CD4-positive, alpha-beta T cell treated with Interferon alpha-2 for 1 hour (primary cell): ENCODE measurements at regions not wholly inside any gene's neighbourhood (a gene's known extent, or its start where the extent isn't known, plus 50 kb on each side); places are given as distances from the start of the nearest gene placed in this dataset.
"Not testable (repeated sequence)": the region's sequence is repeated elsewhere in the genome, so short reads cannot be mapped to it uniquely, and the experiment has no call there.

Experiments used
- DNase-seq, 2 donors: peaks; one replicate each; pipeline ENCODE4 v3.0.0-alpha.2; 2020 to 2022

DNA sequence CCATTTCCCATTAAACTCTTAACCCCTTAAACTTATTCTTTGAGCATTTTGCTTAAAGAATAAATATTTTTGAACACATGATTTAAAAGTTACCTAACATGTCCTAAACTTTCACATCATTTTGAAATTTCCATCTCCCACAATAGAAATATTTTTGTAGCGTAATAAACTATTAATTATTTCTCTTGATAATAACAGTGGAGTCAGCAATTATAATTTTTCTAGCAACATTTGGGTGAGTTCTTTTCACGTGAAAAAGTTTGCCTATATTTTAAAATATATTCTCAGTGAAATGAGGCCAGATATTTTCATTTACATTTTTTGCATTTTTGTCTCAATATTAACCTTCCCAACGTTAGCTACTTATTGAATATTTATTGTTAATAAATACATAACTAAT, 320.4 kb upstream of the CRIM1 start:
- no peak for DNase-seq

DNA sequence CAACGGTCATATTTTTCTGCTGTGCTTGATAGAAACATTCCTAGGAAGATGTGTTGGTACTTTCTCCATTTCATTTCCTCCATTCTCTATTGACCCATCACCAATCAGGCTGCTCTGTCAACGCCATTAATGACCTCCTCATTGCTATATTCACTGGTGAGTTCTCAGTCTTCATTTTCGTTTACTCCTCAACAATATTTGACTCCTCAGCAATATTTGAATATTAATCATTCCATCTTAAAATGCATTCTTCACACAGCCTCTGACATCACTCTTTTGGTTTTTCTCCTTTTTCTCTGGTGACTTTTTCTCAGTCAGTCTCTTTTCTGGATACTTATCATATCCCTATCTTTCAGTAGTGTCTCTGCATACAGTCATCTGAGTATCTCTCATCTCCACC, 323.5 kb upstream of the CRIM1 start:
- no peak for DNase-seq

DNA sequence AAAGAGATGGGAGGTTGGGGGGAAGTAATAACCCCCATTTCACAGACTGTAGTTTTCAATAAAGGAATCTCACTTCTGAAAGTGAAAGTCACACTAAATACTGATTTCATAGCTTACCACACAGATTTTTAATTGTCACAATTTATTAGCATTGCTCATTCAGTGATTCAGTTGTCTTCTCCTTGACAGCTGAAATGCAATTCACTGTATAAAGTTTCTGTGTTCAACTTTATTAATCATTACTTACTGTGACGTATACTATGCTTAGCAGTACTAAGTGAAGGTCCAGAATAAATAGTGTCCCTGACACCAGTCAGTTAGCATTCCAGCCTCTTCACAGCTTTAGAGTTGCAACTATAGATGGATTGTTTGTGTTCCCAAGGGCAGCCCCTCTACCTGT, 324.1 kb upstream of the CRIM1 start:
- no peak for DNase-seq

DNA sequence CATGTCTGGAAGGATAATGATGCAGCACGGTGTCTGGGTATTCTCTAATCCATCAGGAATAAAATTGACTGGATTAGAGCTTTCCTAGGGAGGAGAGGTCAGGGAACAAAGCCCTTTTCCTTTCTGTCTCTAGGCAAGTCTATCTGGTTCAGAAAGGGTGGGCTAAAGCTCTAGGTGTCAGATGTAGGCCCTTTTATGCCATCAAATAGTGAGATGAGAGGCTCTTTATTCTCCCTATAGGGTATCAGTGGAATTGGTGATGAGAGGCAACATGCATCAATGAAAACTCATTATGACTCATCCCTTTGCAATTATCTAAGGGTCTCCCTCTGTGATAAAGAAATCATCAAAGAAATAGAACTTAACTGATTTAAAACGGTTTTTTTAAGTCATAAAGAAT, 328.0 kb upstream of the CRIM1 start:
- no peak for DNase-seq

DNA sequence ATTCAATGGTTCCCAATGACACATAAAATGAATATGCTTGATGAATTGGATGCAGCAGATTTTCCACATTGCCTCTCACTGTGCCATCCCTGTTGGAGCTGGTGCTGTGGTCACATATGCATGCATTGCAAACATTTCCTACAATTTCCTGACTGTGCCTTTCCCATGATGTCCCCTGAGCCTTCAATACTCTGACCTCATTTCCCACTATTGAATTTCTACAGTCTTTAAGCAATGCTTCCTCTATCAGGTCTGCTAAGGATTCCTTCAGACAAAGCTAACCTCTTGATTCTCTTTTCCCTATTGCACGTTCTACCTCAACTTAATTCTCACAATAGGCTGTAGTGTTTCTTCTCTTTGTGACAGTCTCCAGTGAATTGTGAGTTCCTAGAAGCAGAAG, 342.5 kb upstream of the CRIM1 start:
- no peak for DNase-seq

DNA sequence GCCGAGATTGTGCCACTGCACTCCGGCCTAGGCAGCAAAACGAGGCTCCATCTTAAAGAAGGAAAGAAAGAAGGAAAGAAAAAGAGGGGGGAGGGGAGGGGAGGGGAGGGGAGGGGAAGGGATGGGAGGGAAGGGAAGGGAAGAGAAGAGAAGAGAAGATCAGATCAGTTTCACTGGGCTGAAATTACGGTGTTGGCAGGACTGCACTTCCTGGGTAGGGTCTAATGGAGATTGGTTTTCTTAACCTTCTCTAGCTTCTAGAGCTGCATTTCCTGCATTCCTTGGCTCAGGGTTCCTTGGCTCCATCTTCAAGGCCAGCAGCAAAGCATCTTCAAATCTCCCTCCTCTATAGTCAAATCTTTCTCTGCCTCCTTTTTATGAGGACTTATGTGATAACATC, 349.1 kb upstream of the CRIM1 start:
- no peak for DNase-seq

DNA sequence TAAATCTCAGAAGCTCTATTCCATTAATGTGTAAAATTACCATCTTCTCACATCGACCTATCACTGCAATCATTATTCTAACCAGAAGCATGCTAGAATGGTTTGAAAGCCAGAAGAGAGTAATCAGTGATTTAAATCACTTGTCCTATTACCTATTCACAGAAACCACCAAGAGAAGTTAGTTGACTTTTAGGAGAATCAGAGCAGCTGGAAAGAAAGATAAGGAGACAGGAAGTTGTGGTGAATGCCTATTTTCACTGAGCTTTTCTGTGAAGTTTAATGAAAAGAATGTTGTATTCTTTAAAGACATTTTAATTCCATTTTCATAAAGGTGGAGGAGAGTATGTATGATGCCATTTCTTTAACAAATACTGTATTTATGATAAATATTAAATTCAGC, 352.6 kb upstream of the CRIM1 start:
- DNase-seq = no peak

DNA sequence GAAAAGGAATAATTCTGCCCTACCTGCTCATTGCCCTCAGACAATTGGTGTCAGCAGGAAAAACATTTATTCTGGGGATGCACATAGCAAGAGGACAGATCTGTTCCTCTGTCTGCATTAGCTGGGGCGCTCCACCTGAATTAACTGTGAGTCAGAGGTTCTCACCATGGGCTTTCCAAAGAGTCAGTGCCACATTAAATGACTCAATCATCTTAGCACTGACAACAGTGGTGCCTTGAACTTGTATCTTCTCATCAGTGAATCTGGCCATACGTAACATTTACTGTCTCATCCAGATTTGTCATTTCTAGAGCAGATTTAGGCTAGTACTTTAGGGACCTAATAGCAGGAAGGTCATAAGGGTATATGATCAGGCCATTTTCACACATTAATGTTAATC, 358.1 kb upstream of the CRIM1 start:
- DNase-seq = no peak

DNA sequence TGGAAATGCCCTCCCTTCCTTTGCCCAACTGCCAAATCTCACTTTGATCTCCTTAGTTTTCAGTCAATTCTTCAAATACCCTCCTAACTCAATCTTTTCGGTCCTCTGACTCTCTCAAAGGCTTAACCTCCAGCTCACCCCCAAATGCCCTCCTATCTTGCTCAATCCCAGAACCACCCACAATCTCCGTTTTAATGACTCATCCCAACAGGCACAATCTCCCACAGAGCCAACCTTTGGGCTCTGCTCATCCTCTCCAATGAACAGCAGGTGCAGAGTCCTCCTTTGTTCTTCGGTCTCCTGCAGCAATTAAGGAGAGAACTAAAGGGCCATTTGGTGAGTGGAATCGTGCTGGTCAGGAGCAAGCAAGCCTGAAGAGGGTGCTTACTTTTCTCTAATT, 366.1 kb upstream of the CRIM1 start:
- DNase-seq = no peak

DNA sequence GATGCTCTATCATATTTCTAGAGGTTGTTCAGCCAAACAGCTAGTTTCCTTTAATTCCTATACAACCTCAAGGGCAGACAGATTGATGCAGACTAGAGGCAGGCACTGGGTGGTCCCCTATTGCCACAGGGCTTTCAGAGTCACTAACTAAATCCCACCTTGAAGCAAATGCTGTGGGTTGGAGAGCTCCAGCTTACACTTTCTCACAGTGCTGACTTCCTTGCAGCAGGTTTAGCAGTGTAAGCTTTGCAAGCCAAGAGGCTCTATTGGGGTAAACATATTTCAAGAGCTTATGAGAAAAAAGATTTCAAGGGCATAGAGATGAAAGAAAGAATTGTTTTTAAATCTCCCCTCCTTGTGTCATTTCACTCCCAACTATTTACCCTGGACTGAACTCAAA, 366.5 kb upstream of the CRIM1 start:
- no peak for DNase-seq

DNA sequence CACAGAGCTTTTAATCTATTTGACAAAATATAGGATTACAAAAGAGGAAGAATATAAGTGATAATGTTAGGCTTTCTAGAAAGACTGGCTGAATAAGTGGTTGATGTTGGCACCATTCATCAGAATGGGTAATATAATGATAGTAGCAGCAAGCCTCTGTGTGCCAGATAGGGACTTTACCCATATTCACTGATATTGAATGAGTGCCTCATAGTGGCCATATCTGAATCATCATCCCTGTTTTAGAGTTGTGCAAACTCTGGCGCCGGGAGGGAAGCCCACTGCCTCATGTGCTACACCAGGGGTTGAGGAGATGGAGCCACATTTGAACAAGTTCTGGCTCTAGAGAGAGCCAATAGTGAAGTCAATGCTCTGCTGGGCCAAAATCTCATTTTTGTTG, 368.7 kb upstream of the CRIM1 start:
- DNase-seq = no peak

DNA sequence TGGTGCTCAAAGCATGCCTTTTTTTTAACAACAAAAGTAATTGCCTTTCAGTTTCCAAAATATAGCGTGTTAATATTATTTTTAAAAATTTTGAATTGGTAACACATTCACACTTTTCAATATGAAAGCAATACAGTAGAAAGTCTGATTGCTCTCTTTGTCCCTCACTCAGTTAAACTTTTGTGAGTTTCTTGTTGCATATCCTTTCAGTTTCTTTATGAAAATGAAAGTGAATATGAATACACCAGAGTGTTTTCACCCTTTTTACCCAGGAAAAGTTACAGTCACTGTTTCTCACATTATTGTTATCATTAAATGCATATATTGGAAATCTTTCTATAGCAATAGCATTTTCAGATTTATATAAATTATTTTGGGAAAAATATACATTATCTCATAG, 377.4 kb upstream of the CRIM1 start:
- peak in 1 of 2 donors; percentile 25 for DNase-seq

DNA sequence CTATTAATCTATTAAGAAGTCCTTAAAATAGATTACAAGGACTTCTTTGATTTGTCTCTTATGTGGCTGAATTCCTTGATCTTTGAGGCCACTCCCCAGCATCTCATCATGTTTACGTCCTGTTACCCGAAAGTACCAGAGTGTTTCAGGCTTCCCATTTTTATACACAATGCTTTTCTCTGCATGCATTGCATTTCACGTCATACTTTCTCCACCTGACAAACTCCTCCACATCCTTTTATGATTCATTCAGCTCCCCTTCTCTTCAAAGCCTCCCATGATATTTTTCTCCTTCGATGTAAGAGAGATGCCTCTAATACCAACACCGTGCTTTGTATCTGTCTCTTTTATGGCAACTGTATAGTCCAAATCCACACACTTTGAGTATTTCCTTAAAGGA, 379.0 kb upstream of the CRIM1 start:
- DNase-seq = no peak

DNA sequence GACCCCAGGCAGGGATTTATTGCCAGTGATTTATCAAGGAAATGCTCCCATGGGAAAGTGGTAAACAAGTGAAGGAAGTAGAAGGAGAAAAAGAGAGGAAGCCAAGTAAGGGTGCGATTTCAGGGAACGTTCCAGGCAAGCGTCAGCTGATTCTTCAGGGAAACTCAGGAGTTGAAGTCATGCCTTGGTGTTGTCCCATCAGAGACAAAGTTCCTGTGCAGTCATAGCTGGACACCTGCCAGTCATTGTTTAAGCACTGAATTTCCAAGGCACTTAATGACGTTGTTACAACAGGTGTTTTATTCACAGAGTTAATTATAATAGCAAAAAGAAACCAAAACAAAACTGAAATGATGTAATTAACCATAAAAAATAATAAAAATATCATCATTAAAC, 381.8 kb upstream of the CRIM1 start:
- no peak for DNase-seq

DNA sequence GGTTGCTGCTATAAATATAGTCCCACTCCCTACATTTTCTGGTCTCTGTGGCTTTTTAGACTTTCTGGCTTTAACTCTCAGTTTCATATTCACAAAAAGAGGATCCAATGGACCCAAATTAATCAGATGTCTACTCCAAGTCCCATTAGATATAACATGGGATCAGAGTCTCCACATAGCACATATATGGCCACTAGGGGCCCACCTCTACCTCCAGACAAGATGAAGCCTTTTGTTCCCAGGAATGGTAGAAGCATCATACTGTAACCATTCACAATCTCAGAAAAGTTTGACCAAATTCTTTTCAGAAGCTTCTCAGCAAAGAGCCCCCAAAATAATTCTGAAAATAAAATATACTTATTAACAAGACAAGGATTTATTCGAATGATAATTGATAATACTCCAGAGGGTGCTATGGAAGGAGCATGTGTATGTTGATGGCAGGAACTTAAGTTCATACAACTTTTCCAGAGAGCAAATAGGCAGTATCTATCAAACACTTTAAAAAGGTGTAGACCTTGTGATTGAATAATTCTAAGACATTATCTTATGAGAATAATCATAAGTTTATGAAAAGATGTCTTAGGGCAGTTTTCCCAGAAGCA, 382.3 kb upstream of the CRIM1 start:
- DNase-seq = peak in 1 of 2 donors; percentile 39

DNA sequence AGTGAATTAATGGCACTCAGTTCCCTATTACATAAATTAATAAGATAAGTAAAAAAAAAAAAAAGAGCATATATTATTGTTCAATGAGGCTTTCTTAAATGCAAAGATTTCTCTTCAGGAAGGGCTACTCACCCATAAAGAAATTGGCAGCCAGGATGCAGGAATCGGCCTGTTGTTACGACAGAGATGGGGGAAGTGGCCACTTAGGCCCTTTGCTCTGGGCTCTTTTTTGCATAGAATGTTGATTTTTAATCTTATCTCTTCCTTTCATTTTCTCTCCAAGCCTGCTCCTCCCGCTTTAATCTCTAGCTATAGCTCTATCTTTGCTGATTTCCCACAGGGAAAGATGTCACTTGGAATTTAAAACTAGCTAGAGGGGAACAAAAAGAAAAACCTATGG, 391.8 kb upstream of the CRIM1 start:
- no peak for DNase-seq

DNA sequence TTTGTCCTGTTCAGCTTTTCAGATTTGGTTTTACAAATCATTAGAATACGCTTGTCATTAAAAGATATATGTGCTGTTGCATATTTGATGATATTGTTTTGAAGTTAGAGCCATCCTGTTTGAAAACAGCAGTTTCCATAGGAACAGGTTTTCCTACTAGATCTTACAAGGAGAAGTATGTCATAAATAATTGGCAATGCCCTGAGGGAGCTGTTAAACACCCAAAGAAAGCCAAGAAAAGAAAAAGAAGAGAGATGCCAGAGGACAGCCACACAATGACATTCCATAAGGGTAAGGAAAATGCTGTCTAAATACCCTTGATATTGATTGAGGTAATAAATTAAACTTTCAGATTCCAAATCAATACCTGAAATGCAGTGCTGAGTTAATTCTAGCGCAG, 392.2 kb upstream of the CRIM1 start:
- no peak for DNase-seq

DNA sequence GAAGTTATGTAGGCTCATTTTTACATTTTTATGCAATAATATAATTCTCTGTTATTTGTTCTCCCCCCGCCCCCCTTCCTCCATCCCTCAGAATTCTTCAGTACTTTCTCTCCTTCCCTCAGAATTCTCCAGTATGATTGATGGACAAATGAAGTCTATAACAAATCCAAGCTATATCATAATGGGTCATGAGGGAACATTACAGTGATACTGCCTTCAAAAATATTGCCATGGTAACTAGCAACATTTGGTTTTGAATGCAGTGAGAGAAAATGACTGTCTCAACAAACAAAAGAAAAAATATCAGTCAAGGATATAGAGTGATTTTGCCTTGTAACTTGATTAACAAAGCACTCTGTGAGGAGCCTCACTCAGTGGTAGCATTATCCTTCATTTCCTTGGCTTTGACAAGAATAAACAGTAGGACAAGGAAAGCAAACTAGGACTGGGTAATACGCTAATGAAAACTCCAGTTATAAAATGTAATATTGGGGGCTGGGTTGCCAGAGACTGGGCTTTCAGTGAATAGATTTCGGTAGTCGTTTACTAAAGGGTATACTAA, 392.9 kb upstream of the CRIM1 start:
- no peak for DNase-seq

DNA sequence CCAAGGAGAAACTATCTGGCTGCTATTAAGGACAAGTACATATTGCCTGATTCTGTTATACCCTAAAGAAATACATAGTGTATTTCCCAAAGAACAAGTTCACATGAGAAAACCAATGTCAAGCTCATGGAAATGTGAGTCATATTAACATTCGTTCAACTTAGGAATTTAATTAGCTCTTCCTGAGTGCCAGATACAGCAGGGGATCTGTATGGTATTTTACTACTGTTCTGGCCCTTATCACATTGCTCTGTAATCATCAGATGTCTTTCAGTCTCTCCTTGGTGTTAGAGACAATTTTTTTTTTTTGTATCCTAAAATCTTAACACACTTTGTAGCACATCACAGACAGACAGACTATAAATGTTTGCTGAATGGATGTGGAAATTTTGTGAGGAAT, 395.0 kb upstream of the CRIM1 start:
- DNase-seq = no peak

DNA sequence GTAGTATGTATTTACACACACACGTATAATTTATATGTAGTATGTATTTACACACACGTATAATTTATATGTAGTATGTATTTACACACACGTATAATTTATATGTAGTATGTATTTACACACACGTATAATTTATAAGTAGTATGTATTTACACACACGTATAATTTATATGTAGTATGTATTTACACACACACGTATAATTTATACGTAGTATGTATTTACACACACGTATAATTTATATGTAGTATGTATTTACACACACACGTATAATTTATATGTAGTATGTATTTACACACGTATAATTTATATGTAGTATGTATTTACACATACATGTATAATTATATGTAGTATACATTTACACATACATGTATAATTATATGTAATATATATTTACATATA, 398.5 kb upstream of the CRIM1 start:
- DNase-seq = not testable (repeated sequence)

DNA sequence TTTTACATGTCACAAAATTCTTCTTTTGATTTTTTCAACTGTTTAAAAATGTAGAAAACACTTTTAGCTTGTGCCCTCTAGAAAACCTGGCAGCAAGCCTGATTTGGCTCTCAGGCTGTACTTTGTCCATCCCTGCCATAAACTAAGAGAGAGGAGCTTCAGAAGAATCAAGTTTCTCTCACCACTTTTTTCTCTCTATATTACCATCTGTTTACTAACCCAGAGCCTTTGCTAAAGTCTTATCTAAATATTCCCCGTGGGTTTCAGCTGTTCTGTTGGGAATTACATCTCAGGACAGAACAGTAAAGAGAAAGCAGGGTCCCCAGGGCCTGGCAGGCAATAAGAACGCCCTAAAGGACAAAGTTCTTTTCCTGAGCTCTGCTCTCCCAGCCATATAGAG, 409.1 kb upstream of the CRIM1 start:
- DNase-seq = no peak

DNA sequence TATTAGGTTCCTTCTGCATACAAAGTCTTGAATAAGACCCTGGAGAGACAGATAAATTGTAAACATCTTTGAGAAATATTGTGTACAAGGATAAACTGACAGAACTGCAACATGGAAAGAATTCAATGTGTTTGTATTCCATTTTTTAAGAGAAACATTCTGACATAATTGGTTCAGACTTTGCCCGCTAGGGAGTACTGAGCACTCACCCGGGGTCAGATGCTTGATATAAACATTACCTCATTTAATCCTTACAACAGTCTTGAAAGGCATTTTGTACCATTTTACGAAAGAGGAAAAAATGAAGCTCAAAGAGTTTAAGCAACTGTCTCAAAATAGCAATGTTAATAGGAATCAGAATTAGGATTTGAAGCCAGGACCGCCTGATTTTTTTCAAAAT, 416.7 kb upstream of the CRIM1 start:
- DNase-seq = no peak

DNA sequence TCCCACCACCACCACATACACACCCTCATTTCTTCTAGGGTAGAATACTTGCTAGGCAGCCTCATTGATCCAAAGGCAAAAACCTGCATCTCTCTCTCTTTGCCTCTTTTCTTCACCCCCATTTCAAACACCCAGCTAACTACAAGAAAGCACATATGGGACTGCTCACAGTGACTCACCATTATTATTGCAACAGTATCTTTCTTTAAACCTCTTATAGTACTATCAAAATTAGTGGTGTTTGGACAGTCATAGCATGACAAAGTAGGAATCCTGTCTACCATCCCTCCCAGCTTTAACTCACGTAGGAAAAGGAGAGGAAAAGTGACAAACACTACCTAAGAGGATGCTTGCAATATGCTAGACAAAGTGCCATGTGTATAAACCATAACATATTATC, 422.5 kb upstream of the CRIM1 start:
- DNase-seq = no peak

DNA sequence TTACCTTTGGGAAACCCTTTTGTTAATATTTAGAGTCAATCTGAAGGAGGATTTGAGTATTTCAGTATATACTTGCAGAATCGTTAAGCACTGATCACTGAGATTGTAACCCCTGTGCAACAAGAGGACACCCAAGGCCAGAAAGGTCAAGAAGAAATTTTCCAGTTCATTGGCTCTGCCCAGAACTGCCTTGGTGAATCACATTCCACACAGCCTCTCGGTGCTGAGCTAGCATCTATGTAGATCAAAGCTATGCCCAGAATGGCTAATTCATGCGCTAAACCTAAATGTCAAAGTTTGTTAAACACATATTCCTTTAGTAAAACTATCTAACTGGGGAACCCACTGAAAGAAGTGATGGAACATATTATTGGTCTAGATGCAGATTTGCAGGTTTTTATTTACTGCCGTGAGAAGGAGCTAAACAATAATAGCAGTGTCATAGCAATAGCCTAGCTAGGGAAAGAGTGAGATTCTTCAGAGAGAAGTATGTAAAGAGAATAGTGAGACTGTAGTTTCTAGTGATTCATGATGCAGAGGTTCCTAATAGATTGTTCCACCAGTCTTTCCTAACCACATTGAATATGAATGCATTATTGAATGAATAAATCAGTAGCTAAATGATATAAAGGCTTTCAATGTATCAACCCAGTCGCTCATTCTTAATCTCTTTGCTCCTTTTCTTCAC, 423.2 kb upstream of the CRIM1 start:
- DNase-seq = no peak

DNA sequence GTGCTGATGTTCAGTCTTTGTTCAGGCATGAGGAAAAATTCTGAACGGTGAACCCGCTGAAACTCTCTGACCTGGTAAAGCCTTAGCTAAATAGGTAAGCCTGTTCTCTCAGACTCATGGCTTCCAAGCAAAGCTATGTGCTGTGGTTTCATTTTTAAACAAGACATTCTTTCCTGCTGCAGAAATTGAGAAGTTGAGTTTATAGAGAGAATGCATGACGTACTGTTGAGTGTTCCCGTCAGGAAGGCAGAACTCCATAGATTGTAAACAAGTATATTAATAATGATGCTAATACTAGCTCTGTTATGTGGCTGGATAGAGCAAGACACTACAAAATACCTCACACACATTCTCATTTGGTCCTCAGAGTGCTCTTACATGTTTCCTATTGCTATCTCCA, 424.0 kb upstream of the CRIM1 start:
- no peak for DNase-seq
